ENCODE measurements at regions not wholly inside any gene's neighbourhood (a gene's known extent, or its start where the extent isn't known, plus 50 kb on each side); places are given as distances from the start of the nearest gene placed in this dataset.
"Not testable (repeated sequence)": the region's sequence is repeated elsewhere in the genome, so short reads cannot be mapped to it uniquely, and the experiment has no call there.

DNA sequence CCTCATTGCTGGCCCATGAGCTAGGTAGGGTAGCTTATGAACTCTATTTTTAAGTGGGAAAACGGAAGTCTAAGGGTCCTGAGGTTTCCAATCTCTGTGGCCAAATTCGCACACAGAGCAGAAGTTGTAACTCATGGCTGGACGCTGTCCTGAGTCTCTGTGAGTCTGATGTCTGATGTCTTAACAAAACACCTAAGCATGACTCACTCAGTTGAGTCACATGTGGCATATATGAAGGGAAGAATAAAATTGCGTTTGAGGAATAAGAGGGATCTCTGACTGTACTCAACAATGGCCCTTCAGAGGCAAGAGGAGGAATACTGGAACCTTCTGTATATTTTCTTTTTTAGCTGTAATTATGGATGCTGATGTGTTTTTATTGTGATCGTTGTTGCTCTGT lies 569.7 kb downstream of the RIT2 start:
- DNase-seq (ENCODE audit: low spot score), result no peak

- no peak for DNase-seq (ENCODE audit: low spot score)
Measured at GRCh38 chr18:42548493-42548892, 567.0 kb downstream of the RIT2 start.

GRCh38 chr18:42549596-42549995 lies 565.9 kb downstream of the RIT2 start:
- no peak for DNase-seq (ENCODE audit: low spot score)

GRCh38 chr18:42552559-42552958 lies 562.9 kb downstream of the RIT2 start:
- DNase-seq (ENCODE audit: low spot score), result not testable (repeated sequence)

GRCh38 chr18:42559069-42559690 lies 556.3 kb downstream of the RIT2 start:
- no peak for DNase-seq (ENCODE audit: low spot score)

DNA sequence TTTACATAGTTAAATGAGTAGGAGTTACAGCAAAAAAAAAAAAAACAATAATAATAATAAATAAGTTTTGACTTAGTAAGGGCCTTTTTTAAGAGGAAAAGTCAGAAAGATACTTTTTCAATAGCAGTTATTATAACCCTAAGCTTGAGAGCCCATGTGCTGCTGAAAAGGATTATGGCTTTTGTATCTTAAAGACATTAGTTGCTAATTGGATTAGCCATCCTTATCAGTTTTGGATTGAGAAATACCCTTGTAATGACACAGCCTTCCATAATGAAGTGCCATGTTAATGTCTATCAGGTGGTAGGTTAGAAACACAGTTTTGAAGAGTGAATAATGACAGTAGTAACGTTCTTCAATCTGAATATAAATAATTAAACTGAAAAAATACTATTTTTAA lies 554.0 kb downstream of the RIT2 start:
- DNase-seq (ENCODE audit: low spot score), result no peak

DNA sequence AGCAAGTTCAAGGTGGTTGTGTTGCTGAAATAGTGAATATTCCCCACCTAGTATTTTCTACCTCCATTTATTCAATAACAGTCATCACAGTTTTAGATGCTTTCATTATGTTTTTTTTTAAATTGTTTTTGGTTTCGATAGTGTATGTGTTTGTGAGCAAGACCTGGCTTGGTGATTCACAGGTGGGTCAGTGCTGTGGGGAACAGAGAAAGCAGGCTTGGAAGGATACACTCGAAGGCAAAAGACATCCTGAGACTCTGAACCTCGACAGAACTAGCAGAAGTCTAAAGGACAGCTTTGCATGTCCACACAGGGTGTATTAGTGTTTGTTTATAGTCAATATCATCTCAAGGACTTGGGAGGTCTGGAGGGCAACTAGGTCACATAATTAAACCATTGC lies 551.5 kb downstream of the RIT2 start:
- no peak for DNase-seq (ENCODE audit: low spot score)

DNA sequence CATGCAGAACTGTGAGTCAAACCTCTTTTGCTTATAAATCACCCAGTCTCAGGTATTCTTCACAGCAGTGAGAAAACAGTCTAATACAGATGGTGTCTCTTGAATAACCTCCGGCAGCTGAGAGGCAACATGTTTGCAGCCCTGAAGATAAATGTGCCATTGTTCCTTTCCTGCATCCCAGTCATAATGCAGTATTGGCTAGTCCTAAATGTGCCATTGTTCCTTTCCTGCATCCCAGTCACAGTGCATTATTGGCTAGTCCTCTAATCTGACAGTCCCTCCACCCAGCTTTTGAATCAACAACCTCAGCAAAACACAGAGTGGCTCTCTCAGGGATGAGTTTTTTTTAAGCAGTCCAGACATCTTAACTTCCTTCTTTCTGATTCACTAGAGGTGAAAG lies 550.7 kb downstream of the RIT2 start:
- no peak for DNase-seq (ENCODE audit: low spot score)

- no peak for DNase-seq (ENCODE audit: low spot score)
Measured at GRCh38 chr18:42568773-42569172, 546.7 kb downstream of the RIT2 start.

- no peak for DNase-seq (ENCODE audit: low spot score)
Measured at GRCh38 chr18:42574871-42575270, 540.6 kb downstream of the RIT2 start.

DNA sequence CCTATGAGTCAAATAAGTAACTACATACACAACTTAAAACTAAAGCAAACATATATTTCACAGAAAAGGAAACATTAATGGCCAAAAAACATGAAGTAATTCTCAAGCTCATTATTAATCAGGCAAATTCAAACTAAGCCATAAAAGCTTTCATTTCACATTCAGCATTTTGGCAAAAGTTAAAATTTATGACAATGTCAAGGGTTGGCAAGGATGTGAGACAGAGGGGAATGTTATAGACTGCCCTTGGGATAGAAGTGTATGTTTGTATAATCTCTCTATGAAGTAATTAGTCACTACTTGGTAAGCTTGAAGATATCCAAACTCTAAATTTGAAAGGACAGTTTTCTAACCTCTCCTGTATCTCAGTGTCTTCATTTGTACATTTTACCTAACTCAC lies 539.4 kb downstream of the RIT2 start:
- DNase-seq (ENCODE audit: low spot score), result no peak

GRCh38 chr18:42578792-42579191 lies 536.7 kb downstream of the RIT2 start:
- no peak for DNase-seq (ENCODE audit: low spot score)

- no peak for DNase-seq (ENCODE audit: low spot score)
Measured at GRCh38 chr18:42582266-42582665, 533.2 kb downstream of the RIT2 start.

- no peak for DNase-seq (ENCODE audit: low spot score)
Measured at GRCh38 chr18:42583283-42583731, 532.2 kb downstream of the RIT2 start.

- no peak for DNase-seq (ENCODE audit: low spot score)
Measured at GRCh38 chr18:42586601-42587000, 528.9 kb downstream of the RIT2 start.

- no peak for DNase-seq (ENCODE audit: low spot score)
Measured at GRCh38 chr18:42588786-42589185, 526.7 kb downstream of the RIT2 start.

- no peak for DNase-seq (ENCODE audit: low spot score)
Measured at GRCh38 chr18:42604820-42605219, 510.7 kb downstream of the RIT2 start.

DNA sequence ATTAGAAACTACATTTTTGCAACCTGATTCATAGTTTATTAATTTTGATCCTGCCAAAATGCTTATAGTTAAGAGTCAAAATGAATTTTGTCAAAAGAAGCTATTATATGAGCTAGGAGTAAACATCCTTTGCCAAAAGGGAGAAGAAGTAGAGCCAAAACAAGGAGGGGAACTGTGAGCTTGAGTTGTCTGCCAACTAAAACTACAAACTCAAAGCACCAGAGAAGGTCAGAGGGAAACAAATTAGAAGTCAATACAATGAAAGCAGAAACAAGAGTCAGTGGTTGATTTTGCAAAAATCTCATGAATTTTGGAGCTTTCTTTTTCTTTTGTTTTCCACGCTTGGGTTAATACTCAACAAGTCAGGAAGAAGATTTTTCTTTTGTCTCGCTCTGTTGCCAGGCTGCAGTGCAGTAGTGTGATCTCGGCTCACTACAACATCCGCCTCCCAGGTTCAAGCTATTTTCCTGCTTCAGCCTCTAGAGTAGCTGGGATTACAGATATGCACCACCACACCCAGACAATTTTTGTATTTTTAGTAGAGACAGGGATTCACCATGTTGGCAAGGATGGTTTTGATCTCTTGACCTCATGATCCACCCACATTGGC lies 508.5 kb downstream of the RIT2 start:
- no peak for DNase-seq (ENCODE audit: low spot score)

DNA sequence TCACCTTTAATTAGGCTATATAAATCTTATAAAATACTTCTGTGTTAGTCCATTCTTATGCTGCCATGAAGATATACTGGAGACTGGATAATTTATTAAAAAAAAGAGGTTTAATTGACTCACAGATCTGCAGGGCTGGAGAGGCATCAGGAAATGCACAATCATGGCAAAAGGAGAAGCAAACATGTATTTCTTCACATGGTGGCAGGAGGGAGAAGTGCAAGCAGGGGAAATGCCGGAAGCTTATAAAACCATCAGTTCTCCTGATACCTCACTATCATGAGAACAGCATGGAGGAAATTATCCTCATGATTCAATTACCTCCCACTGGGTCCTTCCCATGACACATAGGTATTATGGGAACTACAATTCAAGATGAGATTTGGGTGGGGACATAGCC lies 504.4 kb downstream of the RIT2 start:
- no peak for DNase-seq (ENCODE audit: low spot score)

DNA sequence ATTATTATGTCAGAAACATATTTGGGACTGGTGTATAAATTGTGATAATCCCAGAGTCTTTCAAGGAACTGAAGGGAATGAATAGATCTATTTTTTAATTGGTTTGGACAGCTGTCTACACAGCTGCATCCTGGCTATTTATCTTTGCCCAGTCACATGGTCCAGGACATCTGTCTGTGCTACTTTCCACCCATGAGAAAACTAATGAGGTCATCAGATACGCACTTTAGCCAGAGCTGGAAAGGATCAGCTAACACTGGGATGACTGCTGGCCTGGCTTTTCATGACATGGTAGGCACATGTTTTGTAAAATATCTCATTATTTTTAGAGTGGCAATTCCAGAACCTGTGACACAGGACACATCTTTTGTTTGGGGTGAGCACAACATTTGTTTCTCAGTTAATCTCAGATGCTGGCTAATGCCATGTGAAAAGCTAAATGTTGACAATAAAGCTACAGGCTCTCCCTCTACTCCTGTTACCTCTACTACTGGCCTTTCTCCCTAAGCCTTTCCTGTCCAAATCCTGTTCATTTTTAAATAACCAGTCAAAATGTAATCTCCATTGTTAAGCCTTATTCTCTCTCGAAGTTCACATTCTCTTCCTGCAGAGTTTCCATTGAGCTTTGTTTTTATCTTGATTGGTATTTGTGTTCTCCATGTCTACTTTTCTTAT lies 500.7 kb downstream of the RIT2 start:
- no peak for DNase-seq (ENCODE audit: low spot score)

DNA sequence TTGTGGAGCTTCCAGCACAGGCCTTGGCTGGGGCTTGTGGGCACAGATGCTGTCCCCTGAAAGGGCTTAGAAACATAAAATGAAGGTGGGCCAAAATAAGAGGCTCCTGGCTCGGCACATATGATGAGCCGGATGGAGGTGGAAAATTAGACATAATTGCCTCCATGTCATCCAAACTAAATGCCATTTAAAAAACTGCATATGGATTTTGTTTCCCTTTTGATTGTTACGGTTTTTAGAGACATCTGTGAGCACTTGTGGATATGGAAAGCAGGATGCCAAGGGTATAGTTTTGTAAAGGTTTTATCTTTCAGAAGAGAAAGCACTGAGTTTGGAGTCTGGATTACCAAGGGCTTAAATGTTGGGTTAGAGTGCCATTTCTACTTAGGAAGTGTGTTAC lies 498.3 kb downstream of the RIT2 start:
- no peak for DNase-seq (ENCODE audit: low spot score)

- no peak for DNase-seq (ENCODE audit: low spot score)
Measured at GRCh38 chr18:42619771-42620170, 495.7 kb downstream of the RIT2 start.

DNA sequence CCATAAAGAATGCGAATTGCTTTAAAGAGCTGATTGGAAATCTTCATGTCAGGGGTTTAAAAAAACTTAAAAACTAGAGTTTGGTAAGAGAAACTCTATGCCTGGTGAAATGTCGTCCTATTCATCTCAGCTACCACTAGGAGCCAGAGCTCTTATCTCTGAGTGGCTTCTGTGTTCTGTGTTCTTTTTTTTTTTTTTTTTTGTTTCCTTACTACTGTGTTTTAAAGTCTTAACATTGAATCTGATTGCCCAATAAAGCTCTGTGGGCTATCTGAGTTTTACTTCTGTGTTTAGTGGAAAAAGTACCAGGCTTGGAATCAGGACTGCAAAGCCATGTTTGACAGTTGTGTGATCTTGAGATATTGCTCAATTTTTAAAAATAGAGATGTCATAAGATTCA lies 494.8 kb downstream of the RIT2 start:
- no peak for DNase-seq (ENCODE audit: low spot score)

DNA sequence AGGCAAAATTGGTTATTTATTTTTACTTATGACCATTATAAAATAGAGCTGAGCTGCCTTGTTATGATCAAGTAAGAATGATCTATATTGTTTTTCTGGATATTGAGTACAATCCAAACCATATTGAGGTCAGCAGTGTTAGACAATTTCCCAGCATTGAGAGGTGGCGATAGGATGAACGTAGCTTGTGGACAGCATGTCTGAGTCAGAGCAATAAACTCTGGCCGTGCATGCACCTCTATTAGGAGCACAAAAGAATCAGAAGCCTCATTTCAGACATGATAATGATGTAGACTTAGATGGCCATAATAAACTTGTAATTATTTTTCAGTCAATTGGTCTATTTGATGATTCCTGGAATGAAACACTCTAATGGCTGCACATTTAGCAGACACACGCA lies 491.6 kb downstream of the RIT2 start:
- DNase-seq (ENCODE audit: low spot score), result no peak
